SK-N-SH (cell line): ENCODE measurements at regions not wholly inside any gene's neighbourhood (a gene's known extent, or its start where the extent isn't known, plus 50 kb on each side); places are given as distances from the start of the nearest gene placed in this dataset.

Experiments used
- CTCF ChIA-PET: fragments of 300-600, 350-600 bp; formaldehyde crosslinking; extraction: SDS; loops from one replicate; lab custom pipeline; 2021; lab: Yijun Ruan, JAX
- POLR2A ChIA-PET: fragments of 350-600 bp; sonication (Branson Sonifier 250); formaldehyde crosslinking; extraction: SDS; loops from one replicate; lab custom pipeline; 2020; ENCODE audit warnings: antibody characterized with exemption, inconsistent platforms; lab: Yijun Ruan, JAX
- DNase-seq: peaks from one replicate; pipeline ENCODE4 v3.0.0; 2012
- H2AFZ ChIP-seq: fragments of 200-600 bp; sonication (generic); 2 replicates; pipeline ENCODE4 v1.8.1; 2016; ENCODE audit warnings: antibody characterized with exemption, mild to moderate bottlenecking, low read depth
- H3F3A ChIP-seq: fragments of 200-600 bp; sonication (generic); replicated peaks from 2 replicates; pipeline ENCODE3; 2016; ENCODE audit warnings: antibody characterized with exemption, mild to moderate bottlenecking; ENCODE audit not compliant: insufficient read depth
- H3K27ac ChIP-seq, 2 experiments: fragments of 200-500 bp in 1 of 2; fragments of 200-600 bp in 1 of 2; sonication (Bioruptor generic) in 1 of 2; sonication (generic), shearing (Covaris generic) in 1 of 2; 2 replicates each; pipeline versions ENCODE4 v1.5.1 to v1.6.1; 2014 to 2016; ENCODE audit warnings: low read depth in 2 of 2, inconsistent platforms in 1 of 2, low read length in 1 of 2, mild to moderate bottlenecking in 1 of 2, mixed read lengths in 1 of 2
- H3K27me3 ChIP-seq: fragments of 200-600 bp; sonication (generic), shearing (Covaris generic); 2 replicates; pipeline ENCODE4 v1.6.1; 2016; ENCODE audit warnings: mixed run types; ENCODE audit not compliant: insufficient read depth
- H3K36me3 ChIP-seq, 2 experiments: fragments of 200-500 bp in 1 of 2; fragments of 200-600 bp in 1 of 2; sonication (Bioruptor generic) in 1 of 2; sonication (generic) in 1 of 2; replicated peaks in 1 of 2; 2 replicates each; pipeline versions ENCODE3 to v1.5.1; 2014 to 2016; ENCODE audit warnings: low read length in 1 of 2, mild to moderate bottlenecking in 1 of 2; ENCODE audit not compliant: insufficient read depth in 2 of 2, control insufficient read depth in 1 of 2
- H3K4me1 ChIP-seq, 2 experiments: fragments of 200-500 bp in 1 of 2; fragments of 200-600 bp in 1 of 2; sonication (Bioruptor generic) in 1 of 2; sonication (generic), shearing (Covaris generic) in 1 of 2; 2 replicates each; pipeline versions ENCODE4 v1.5.1 to v1.6.1; 2014 to 2016; ENCODE audit warnings: low read depth in 1 of 2, low read length in 1 of 2, mixed run types in 1 of 2; ENCODE audit not compliant: insufficient read depth in 2 of 2, control insufficient read depth in 1 of 2
- H3K4me2 ChIP-seq: fragments of 200-600 bp; sonication (generic), shearing (Covaris generic); 2 replicates; pipeline ENCODE4 v1.6.1; 2017; ENCODE audit warnings: mixed run types
- H3K4me3 ChIP-seq, 2 experiments: fragments of 200-500 bp in 1 of 2; fragments of 200-600 bp in 1 of 2; sonication (Bioruptor generic) in 1 of 2; sonication (generic), shearing (Covaris generic) in 1 of 2; 2 replicates each; pipeline versions ENCODE4 v1.5.1 to v1.8.1; 2014 to 2016; ENCODE audit warnings: low read depth in 2 of 2, inconsistent platforms in 1 of 2, low read length in 1 of 2, mild to moderate bottlenecking in 1 of 2, mixed read lengths in 1 of 2, moderate library complexity in 1 of 2
- H3K79me2 ChIP-seq: fragments of 200-600 bp; sonication (generic); 2 replicates; pipeline ENCODE4 v1.8.1; 2017; ENCODE audit warnings: mild to moderate bottlenecking; ENCODE audit not compliant: insufficient read depth
- H3K9ac ChIP-seq: fragments of 200-600 bp; sonication (generic); 2 replicates; pipeline ENCODE4 v1.6.1; 2017; ENCODE audit warnings: mixed run types
- H3K9me2 ChIP-seq: fragments of 200-600 bp; sonication (generic); 2 replicates; pipeline ENCODE4 v1.6.1; 2017; ENCODE audit warnings: mixed run types
- H3K9me3 ChIP-seq: fragments of 200-600 bp; sonication (generic); 2 replicates; pipeline ENCODE4 v1.6.1; 2017; ENCODE audit warnings: mixed run types, mild to moderate bottlenecking, moderate library complexity
- H4K20me1 ChIP-seq: fragments of 200-600 bp; sonication (generic); 2 replicates; pipeline ENCODE4 v1.6.1; 2017; ENCODE audit warnings: mild to moderate bottlenecking, mixed run types; ENCODE audit not compliant: insufficient read depth
- CHD2 ChIP-seq: fragments of 150-350 bp; IDR thresholded peaks from 2 replicates; pipeline ENCODE4 v1.6.1; 2018; ENCODE audit warnings: low read length; ENCODE audit not compliant: partially characterized antibody
- EZH2phosphoT487 ChIP-seq: fragments of 200-600 bp; sonication (generic); IDR thresholded peaks from 2 replicates; pipeline ENCODE4 v1.6.1; 2017; ENCODE audit warnings: low read depth, mixed run types, mild to moderate bottlenecking, antibody characterized with exemption, moderate library complexity, borderline replicate concordance
- FOSL2 ChIP-seq: IDR thresholded peaks from 2 replicates; pipeline ENCODE4 v1.4.0; 2012; ENCODE audit warnings: low read depth, mild to moderate bottlenecking, moderate library complexity, borderline replicate concordance
- GABPA ChIP-seq: IDR thresholded peaks from 2 replicates; pipeline ENCODE4 v1.4.0; 2012; ENCODE audit warnings: low read depth, mild to moderate bottlenecking
- MXI1 ChIP-seq: IDR thresholded peaks from 2 replicates; pipeline ENCODE4 v1.6.1; 2012; ENCODE audit warnings: mild to moderate bottlenecking, low read depth, low read length, improper control_type of control experiment
- NFIC ChIP-seq: IDR thresholded peaks from 2 replicates; pipeline ENCODE4 v1.4.0; 2012; ENCODE audit warnings: borderline replicate concordance
- NRF1 ChIP-seq: IDR thresholded peaks from 2 replicates; pipeline ENCODE4 v1.6.1; 2012; ENCODE audit warnings: low read depth, mild to moderate bottlenecking, low read length
- RAD21 ChIP-seq: IDR thresholded peaks from 2 replicates; pipeline ENCODE4 v1.6.1; 2012; ENCODE audit warnings: mild to moderate bottlenecking, low read length
- RCOR1 ChIP-seq: fragments of 150-350 bp; IDR thresholded peaks from 2 replicates; pipeline ENCODE4 v1.6.1; 2017; ENCODE audit warnings: antibody characterized with exemption, low read length
- RXRA ChIP-seq: IDR thresholded peaks from 2 replicates; pipeline ENCODE4 v1.4.0; 2012; ENCODE audit warnings: low read depth, mild to moderate bottlenecking, borderline replicate concordance
- SIN3A ChIP-seq: IDR thresholded peaks from 2 replicates; pipeline ENCODE4 v1.6.1; 2012; ENCODE audit warnings: low read depth, mild to moderate bottlenecking, low read length, moderate library complexity, borderline replicate concordance
- TAF1 ChIP-seq: IDR thresholded peaks from 2 replicates; pipeline ENCODE4 v1.6.1; 2012; ENCODE audit warnings: low read depth, mild to moderate bottlenecking, low read length, moderate library complexity, borderline replicate concordance
- TCF12 ChIP-seq: IDR thresholded peaks from 2 replicates; pipeline ENCODE4 v1.4.0; 2012
- TEAD4 ChIP-seq: IDR thresholded peaks from 2 replicates; pipeline ENCODE4 v1.4.0; 2012; ENCODE audit warnings: mild to moderate bottlenecking, borderline replicate concordance; ENCODE audit not compliant: insufficient read depth
- USF2 ChIP-seq: fragments of 150-350 bp; IDR thresholded peaks from 2 replicates; pipeline ENCODE4 v1.6.1; 2017; ENCODE audit warnings: antibody characterized with exemption, low read length, low read depth, borderline replicate concordance
- YY1 ChIP-seq: IDR thresholded peaks from 2 replicates; pipeline ENCODE4 v1.4.0; 2012; ENCODE audit warnings: low read depth, mild to moderate bottlenecking
- WGBS: methylation state at CpG from one replicate; pipeline ENCODE4 v1.1.6; 2017; ENCODE audit warnings: low lambda C conversion rate; 5-methylcytosine and 5-hydroxymethylcytosine counted together
- TF ChIP-seq, protein P1 (sequence below): fragments of 150-350 bp; IDR thresholded peaks from 2 replicates; pipeline ENCODE4 v1.6.1; 2016; ENCODE audit warnings: mild to moderate bottlenecking, low read depth, low read length
- TF ChIP-seq, protein P2 (sequence below): IDR thresholded peaks from 2 replicates; pipeline ENCODE4; 2012
- TF ChIP-seq, protein P3 (sequence below): IDR thresholded peaks from 2 replicates; pipeline ENCODE4 v1.4.0; 2012; ENCODE audit warnings: low read depth, borderline replicate concordance

DNA sequence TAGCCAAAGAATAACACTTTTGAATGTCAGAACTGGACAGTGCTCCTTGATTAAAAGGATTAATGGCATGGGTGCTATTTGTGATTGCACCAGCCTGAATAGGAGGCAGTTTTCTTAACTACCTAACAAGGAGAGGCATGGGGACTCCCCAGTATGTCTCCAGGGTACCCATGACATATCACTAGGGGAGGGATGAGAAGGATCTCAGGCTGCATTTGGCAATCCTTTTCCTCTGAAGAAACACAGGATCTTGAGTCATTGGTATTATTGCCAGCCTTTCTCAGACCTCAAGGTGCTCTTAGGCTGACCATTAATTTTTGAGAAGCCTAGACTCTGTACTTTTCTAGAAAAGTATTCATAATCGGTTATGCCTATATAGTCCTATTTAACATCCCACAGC is 77.5 kb upstream of the NPVF start:
- Histone ChIP-seq H3K79me2 (no peaks in the 10 kb centered on the region), H4K20me1 (no peaks in the 10 kb centered on the region), H3K27me3 (no peaks in the 10 kb centered on the region), H3K4me3 (no peak overlapping the region), H3K27ac (no peak overlapping the region), H3K9ac (no peak overlapping the region), H2AFZ (no peak overlapping the region), H3K36me3 (no peaks in the 10 kb centered on the region), H3K9me3 (no peaks in the 10 kb centered on the region), H3K4me2 (no peak overlapping the region), H3F3A (no peaks in the 10 kb centered on the region), H3K4me1 (peaks cover 0 to 7% of the 10 kb centered on the region in 2 experiments; a peak in 2 of 4 replicates), H3K9me2 (no peaks in the 10 kb centered on the region)
- DNase-seq = no peak
- TF ChIP-seq MXI1 (no peak), NRF1 (no peak), NFIC (no peak), RXRA (no peak)
- ChIA-PET POLR2A (no interaction called here), CTCF (interaction anchor here (0.9 to 1.7 kb wide), 3 partner anchors 34 to 89 kb away, joined by 3 to 4 read pairs (median 3); no protein-coding TSS in a partner anchor)
- 26% methylated on average over 1 of the region's 1 CpG for WGBS

DNA sequence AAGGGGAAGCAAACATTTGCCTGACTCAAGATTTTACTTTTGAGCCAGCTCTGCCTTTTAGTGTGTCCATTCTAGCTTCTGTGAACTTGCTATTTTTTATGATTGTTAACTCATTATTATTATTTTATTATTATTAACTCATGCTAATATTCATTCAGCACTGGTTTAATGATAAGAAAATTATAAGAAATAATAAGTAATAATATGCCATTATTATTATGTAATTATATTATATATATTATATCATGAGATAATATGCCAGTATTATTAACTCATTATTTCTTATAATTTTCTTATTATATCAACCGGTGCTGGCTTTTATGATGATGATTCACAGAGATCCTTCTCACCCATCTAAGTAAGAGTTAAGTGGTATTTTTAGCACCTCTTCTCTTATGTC is 79.3 kb upstream of the NPVF start:
- Histone ChIP-seq H3K9me2 (no peaks in the 10 kb centered on the region), H3K36me3 (no peaks in the 10 kb centered on the region), H3F3A (no peaks in the 10 kb centered on the region), H4K20me1 (no peaks in the 10 kb centered on the region), H3K27me3 (no peaks in the 10 kb centered on the region), H3K9me3 (no peaks in the 10 kb centered on the region), H2AFZ (no peak overlapping the region), H3K4me1 (peaks cover 0 to 7% of the 10 kb centered on the region in 2 experiments; a peak in 2 of 4 replicates), H3K79me2 (no peaks in the 10 kb centered on the region), H3K9ac (no peak overlapping the region), H3K27ac (no peak overlapping the region), H3K4me2 (no peak overlapping the region), H3K4me3 (no peak overlapping the region)
- TF ChIP-seq TAF1 (no peak), NFIC (no peak), USF2 (no peak), EZH2phosphoT487 (no peak), GABPA (no peak), TEAD4 (no peak), CHD2 (no peak), FOSL2 (no peak), TCF12 (no peak), RAD21 (no peak), YY1 (no peak), NRF1 (no peak), SIN3A (no peak), RCOR1 (no peak)
- TF ChIP-seq, protein P1, sequence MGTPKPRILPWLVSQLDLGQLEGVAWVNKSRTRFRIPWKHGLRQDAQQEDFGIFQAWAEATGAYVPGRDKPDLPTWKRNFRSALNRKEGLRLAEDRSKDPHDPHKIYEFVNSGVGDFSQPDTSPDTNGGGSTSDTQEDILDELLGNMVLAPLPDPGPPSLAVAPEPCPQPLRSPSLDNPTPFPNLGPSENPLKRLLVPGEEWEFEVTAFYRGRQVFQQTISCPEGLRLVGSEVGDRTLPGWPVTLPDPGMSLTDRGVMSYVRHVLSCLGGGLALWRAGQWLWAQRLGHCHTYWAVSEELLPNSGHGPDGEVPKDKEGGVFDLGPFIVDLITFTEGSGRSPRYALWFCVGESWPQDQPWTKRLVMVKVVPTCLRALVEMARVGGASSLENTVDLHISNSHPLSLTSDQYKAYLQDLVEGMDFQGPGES = no peak
- TF ChIP-seq, protein P2, sequence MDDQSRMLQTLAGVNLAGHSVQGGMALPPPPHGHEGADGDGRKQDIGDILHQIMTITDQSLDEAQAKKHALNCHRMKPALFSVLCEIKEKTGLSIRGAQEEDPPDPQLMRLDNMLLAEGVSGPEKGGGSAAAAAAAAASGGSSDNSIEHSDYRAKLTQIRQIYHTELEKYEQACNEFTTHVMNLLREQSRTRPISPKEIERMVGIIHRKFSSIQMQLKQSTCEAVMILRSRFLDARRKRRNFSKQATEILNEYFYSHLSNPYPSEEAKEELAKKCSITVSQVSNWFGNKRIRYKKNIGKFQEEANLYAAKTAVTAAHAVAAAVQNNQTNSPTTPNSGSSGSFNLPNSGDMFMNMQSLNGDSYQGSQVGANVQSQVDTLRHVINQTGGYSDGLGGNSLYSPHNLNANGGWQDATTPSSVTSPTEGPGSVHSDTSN = no peak
- TF ChIP-seq, protein P3, sequence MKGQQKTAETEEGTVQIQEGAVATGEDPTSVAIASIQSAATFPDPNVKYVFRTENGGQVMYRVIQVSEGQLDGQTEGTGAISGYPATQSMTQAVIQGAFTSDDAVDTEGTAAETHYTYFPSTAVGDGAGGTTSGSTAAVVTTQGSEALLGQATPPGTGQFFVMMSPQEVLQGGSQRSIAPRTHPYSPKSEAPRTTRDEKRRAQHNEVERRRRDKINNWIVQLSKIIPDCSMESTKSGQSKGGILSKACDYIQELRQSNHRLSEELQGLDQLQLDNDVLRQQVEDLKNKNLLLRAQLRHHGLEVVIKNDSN = no peak
- POLR2A ChIA-PET = no interaction called here
- CTCF ChIA-PET = interaction anchor here (1.0 to 1.4 kb wide), 2 partner anchors 11 to 91 kb away, joined by 4 read pairs; no protein-coding TSS in a partner anchor
- no peak for DNase-seq
- WGBS = 22% methylated on average over 1 of the region's 1 CpG
